Hepatic stellate cell (primary cell): ENCODE measurements at regions not wholly inside any gene's neighbourhood (a gene's known extent, or its start where the extent isn't known, plus 50 kb on each side); places are given as distances from the start of the nearest gene placed in this dataset.
"Not testable (repeated sequence)": the region's sequence is repeated elsewhere in the genome, so short reads cannot be mapped to it uniquely, and the experiment has no call there.

ENCODE experiments used
- DNase-seq: peaks from one replicate; pipeline ENCODE4 v3.0.0; 2011; ENCODE audit warnings: low spot score

GRCh38 chr10:81603106-81603620, 271.8 kb upstream of the NRG3 start:
- no peak for DNase-seq

- DNase-seq, result not testable (repeated sequence)
These were observed 230.5 kb upstream of the NRG3 start for GRCh38 chr10:81644485-81644884.

- no peak for DNase-seq
These were observed 219.0 kb upstream of the NRG3 start for GRCh38 chr10:81655986-81656385.

GRCh38 chr10:81662837-81663236, 212.2 kb upstream of the NRG3 start:
- no peak for DNase-seq

- DNase-seq, result not testable (repeated sequence)
These were observed 210.2 kb upstream of the NRG3 start for GRCh38 chr10:81664800-81665199.

- DNase-seq, result no peak
These were observed 200.1 kb upstream of the NRG3 start for GRCh38 chr10:81674941-81675340.

- no peak for DNase-seq
These were observed 195.7 kb upstream of the NRG3 start for GRCh38 chr10:81679291-81679690.

GRCh38 chr10:81680359-81680758, 194.6 kb upstream of the NRG3 start:
- DNase-seq, result no peak

- DNase-seq, result no peak
These were observed 186.5 kb upstream of the NRG3 start for GRCh38 chr10:81688459-81688858.

- no peak for DNase-seq
These were observed 178.2 kb upstream of the NRG3 start for GRCh38 chr10:81696609-81697388.

- DNase-seq, result no peak
These were observed 170.4 kb upstream of the NRG3 start for GRCh38 chr10:81704596-81704995.

- no peak for DNase-seq
These were observed 166.6 kb upstream of the NRG3 start for GRCh38 chr10:81708416-81708815.

GRCh38 chr10:81708929-81709328, 166.1 kb upstream of the NRG3 start:
- DNase-seq, result no peak

- no peak for DNase-seq
These were observed 152.6 kb upstream of the NRG3 start for GRCh38 chr10:81722399-81722798.

- no peak for DNase-seq
These were observed 150.6 kb upstream of the NRG3 start for GRCh38 chr10:81724431-81724830.

- no peak for DNase-seq
These were observed 149.1 kb upstream of the NRG3 start for GRCh38 chr10:81725851-81726250.

GRCh38 chr10:81728692-81729091, 146.3 kb upstream of the NRG3 start:
- DNase-seq, result no peak

- DNase-seq, result no peak
These were observed 144.1 kb upstream of the NRG3 start for GRCh38 chr10:81730891-81731290.

- no peak for DNase-seq
These were observed 141.5 kb upstream of the NRG3 start for GRCh38 chr10:81733542-81733941.

GRCh38 chr10:81735167-81735566, 139.8 kb upstream of the NRG3 start:
- DNase-seq, result not testable (repeated sequence)

GRCh38 chr10:81759111-81759510, 115.9 kb upstream of the NRG3 start:
- DNase-seq, result no peak

- no peak for DNase-seq
These were observed 90.8 kb upstream of the NRG3 start for GRCh38 chr10:81784111-81784597.

GRCh38 chr10:81792729-81793128, 82.3 kb upstream of the NRG3 start:
- no peak for DNase-seq

- DNase-seq, result no peak
These were observed 68.2 kb upstream of the NRG3 start for GRCh38 chr10:81806842-81807241.
